ENCODE measurements at regions not wholly inside any gene's neighbourhood (a gene's known extent, or its start where the extent isn't known, plus 50 kb on each side); places are given as distances from the start of the nearest gene placed in this dataset.

DNA sequence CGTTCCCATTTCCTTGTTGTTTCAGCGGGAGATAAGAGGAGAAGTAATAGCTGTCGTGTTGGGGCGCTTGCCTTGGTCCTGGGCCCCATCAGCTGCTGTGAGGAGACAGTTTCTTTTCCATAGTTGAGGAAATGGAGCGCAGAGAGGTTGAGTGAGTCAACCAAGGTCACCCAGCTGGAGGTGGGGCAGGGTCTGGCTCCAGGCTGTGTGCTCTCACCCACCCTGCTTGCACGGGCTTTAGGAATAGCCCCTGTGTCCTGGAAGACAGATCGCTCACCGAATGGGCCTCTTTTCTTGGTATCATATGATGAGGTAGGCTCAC, 165.7 kb upstream of the RTL1 start (continued):
- no peak for TF ChIP-seq YY1 (IDR thresholded peaks at IDR 0.05; ENCODE audit: extremely low read depth, insufficient replicate concordance, low read depth, low read length)
- no peak for TF ChIP-seq CBX3 (IDR thresholded peaks at IDR 0.05; ENCODE audit: low read depth)
- TF ChIP-seq, protein P1, sequence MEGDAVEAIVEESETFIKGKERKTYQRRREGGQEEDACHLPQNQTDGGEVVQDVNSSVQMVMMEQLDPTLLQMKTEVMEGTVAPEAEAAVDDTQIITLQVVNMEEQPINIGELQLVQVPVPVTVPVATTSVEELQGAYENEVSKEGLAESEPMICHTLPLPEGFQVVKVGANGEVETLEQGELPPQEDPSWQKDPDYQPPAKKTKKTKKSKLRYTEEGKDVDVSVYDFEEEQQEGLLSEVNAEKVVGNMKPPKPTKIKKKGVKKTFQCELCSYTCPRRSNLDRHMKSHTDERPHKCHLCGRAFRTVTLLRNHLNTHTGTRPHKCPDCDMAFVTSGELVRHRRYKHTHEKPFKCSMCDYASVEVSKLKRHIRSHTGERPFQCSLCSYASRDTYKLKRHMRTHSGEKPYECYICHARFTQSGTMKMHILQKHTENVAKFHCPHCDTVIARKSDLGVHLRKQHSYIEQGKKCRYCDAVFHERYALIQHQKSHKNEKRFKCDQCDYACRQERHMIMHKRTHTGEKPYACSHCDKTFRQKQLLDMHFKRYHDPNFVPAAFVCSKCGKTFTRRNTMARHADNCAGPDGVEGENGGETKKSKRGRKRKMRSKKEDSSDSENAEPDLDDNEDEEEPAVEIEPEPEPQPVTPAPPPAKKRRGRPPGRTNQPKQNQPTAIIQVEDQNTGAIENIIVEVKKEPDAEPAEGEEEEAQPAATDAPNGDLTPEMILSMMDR (IDR thresholded peaks at IDR 0.05 in 2 of 3, conservative IDR thresholded peaks at IDR 0.05 in 1 of 3; ENCODE audit: borderline replicate concordance in 1 of 3, insufficient read depth in 1 of 3, low read depth in 2 of 3, low read length in 2 of 3): no peak
- TF ChIP-seq CEBPB (IDR thresholded peaks at IDR 0.05; ENCODE audit: low read depth): no peak

DNA sequence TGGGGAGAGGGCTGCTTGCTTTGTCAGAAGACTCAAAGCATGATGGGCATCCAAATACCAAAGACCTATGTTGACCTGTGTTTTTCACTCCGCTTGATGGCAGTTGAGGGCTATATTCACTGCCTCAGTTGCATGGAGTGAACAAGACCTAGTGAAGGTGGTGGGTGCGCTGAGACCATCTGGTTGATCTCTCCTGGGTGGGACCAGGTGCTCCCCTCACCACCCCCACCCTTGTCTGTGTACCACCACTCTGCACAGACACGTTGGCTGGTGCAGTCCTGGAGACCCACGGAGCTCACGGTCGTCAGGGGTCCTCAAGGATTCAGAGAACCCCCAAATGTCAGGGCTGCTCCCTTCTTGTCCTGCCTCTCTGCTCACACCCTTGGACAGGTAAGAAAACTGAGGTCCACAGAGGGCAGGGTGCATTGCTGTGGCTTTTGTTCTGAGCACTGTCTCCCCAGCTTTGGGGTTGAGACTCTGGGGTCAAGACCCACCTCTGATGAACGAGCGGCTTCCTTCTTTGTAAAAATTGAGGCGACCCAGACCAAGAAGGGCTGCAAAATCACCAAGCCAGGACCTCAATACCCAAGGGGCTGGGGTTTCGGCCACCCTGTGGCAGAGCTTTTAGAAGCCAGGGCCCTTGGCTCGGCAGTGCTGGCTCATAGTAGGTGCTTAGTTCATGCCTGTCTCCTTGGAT, 166.3 kb upstream of the RTL1 start:
- DNase-seq (ENCODE audit: low read depth, low spot score) (no peak), ATAC-seq (no peak)
- POLR2A ChIA-PET: no interaction called here
- Histone ChIP-seq H4K20me1 (ENCODE audit: insufficient read depth) (no peaks in the 10 kb centered on the region), H3K79me2 (ENCODE audit: insufficient read depth, low read length) (no peaks in the 10 kb centered on the region), H3K4me1 (ENCODE audit: control insufficient read depth in 1 of 2, insufficient read depth in 2 of 2, low read length in 2 of 2) (peaks cover 18 to 27% of the 10 kb centered on the region in 2 experiments), H3K9me3 (ENCODE audit: control insufficient read depth in 1 of 2, insufficient read depth in 1 of 2, low read depth in 1 of 2, low read length in 2 of 2) (no peaks in the 10 kb centered on the region), H3K4me3 (replicated peaks in 1 of 2; ENCODE audit: low read depth in 1 of 2, low read length in 2 of 2) (no peak overlapping the region), H3K4me2 (ENCODE audit: low read length) (no peak overlapping the region), H2AFZ (ENCODE audit: low read depth, low read length, poor library complexity, severe bottlenecking) (no peak overlapping the region), H3K36me3 (ENCODE audit: control insufficient read depth in 1 of 2, insufficient read depth in 2 of 2, low read length in 2 of 2) (no peaks in the 10 kb centered on the region), H3K9me2 (ENCODE audit: insufficient read depth) (no peaks in the 10 kb centered on the region), H3K27me3 (ENCODE audit: insufficient read depth, low read length) (no peaks in the 10 kb centered on the region), H3K27ac (ENCODE audit: low read depth, low read length) (no peak overlapping the region), H3K9ac (ENCODE audit: low read length) (no peak overlapping the region)
- RAD21 ChIA-PET (ENCODE audit: low non-redundant PET in 1 of 2, low total read pairs in 2 of 2, uncharacterized antibody in 2 of 2, unreplicated experiment in 2 of 2): no interaction called here
- CTCF ChIA-PET: no interaction called here
- intact Hi-C loops (cut with micrococcal nuclease): loop anchor here (5.0 kb wide), 1 partner anchor 78 kb away; no protein-coding TSS in a partner anchor
- no TSS peak for BruUV-seq (replicated peaks)
- TF ChIP-seq ELF1 (IDR thresholded peaks at IDR 0.05; ENCODE audit: borderline replicate concordance, low read depth): no peak
- TF ChIP-seq POLR2A (IDR thresholded peaks at IDR 0.05; ENCODE audit: borderline replicate concordance, extremely low read depth, insufficient read depth, insufficient read length): no peak
- no peak for TF ChIP-seq CBX3 (IDR thresholded peaks at IDR 0.05; ENCODE audit: low read depth)
- TF ChIP-seq EZH2 (IDR thresholded peaks at IDR 0.05): no peak
- no peak for TF ChIP-seq SRF (IDR thresholded peaks at IDR 0.05; ENCODE audit: low read depth)
- no peak for TF ChIP-seq FOSL1 (IDR thresholded peaks at IDR 0.05; ENCODE audit: low read depth)
- TF ChIP-seq, protein P2, sequence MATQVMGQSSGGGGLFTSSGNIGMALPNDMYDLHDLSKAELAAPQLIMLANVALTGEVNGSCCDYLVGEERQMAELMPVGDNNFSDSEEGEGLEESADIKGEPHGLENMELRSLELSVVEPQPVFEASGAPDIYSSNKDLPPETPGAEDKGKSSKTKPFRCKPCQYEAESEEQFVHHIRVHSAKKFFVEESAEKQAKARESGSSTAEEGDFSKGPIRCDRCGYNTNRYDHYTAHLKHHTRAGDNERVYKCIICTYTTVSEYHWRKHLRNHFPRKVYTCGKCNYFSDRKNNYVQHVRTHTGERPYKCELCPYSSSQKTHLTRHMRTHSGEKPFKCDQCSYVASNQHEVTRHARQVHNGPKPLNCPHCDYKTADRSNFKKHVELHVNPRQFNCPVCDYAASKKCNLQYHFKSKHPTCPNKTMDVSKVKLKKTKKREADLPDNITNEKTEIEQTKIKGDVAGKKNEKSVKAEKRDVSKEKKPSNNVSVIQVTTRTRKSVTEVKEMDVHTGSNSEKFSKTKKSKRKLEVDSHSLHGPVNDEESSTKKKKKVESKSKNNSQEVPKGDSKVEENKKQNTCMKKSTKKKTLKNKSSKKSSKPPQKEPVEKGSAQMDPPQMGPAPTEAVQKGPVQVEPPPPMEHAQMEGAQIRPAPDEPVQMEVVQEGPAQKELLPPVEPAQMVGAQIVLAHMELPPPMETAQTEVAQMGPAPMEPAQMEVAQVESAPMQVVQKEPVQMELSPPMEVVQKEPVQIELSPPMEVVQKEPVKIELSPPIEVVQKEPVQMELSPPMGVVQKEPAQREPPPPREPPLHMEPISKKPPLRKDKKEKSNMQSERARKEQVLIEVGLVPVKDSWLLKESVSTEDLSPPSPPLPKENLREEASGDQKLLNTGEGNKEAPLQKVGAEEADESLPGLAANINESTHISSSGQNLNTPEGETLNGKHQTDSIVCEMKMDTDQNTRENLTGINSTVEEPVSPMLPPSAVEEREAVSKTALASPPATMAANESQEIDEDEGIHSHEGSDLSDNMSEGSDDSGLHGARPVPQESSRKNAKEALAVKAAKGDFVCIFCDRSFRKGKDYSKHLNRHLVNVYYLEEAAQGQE (IDR thresholded peaks at IDR 0.05; ENCODE audit: low read depth): no peak
- TF ChIP-seq, protein P3, sequence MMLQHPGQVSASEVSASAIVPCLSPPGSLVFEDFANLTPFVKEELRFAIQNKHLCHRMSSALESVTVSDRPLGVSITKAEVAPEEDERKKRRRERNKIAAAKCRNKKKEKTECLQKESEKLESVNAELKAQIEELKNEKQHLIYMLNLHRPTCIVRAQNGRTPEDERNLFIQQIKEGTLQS (IDR thresholded peaks at IDR 0.05): no peak
- no peak for TF ChIP-seq SIN3A (IDR thresholded peaks at IDR 0.05; ENCODE audit: low read depth)
- TF ChIP-seq, protein P1 (IDR thresholded peaks at IDR 0.05 in 2 of 3, conservative IDR thresholded peaks at IDR 0.05 in 1 of 3; ENCODE audit: borderline replicate concordance in 1 of 3, insufficient read depth in 1 of 3, low read depth in 2 of 3, low read length in 2 of 3): no peak
- TF ChIP-seq TCF7L2 (IDR thresholded peaks at IDR 0.05; ENCODE audit: borderline replicate concordance, extremely low read depth, insufficient read depth, insufficient read length): no peak
- no peak for TF ChIP-seq EZH2phosphoT487 (IDR thresholded peaks at IDR 0.05; ENCODE audit: borderline replicate concordance)
- TF ChIP-seq SP1 (IDR thresholded peaks at IDR 0.05; ENCODE audit: low read depth): no peak
- TF ChIP-seq, protein P4, sequence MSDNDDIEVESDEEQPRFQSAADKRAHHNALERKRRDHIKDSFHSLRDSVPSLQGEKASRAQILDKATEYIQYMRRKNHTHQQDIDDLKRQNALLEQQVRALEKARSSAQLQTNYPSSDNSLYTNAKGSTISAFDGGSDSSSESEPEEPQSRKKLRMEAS (IDR thresholded peaks at IDR 0.05): no peak
- no peak for TF ChIP-seq RAD21 (IDR thresholded peaks at IDR 0.05; ENCODE audit: low read depth)
- TF ChIP-seq EGR1 (IDR thresholded peaks at IDR 0.05; ENCODE audit: low read depth): no peak
